IMR-90 (cell line): ENCODE measurements at regions not wholly inside any gene's neighbourhood (a gene's known extent, or its start where the extent isn't known, plus 50 kb on each side); places are given as distances from the start of the nearest gene placed in this dataset.

Experiments used
- ATAC-seq: fragments of 200-7000 bp; cut with Tn5 transposase; 2 replicates; pipeline ENCODE4 v1.9.1; 2020; ENCODE audit warnings: low read depth, mild to moderate bottlenecking, moderate library complexity
- BruUV-seq: library from RNA; stranded (reverse); fragments of 400-500 nt; replicated peaks from 2 replicates; lab custom pipeline; 2021; lab: Mats Ljungman, UMichigan
- CTCF ChIA-PET: fragments of 300-600 bp; formaldehyde crosslinking; extraction: SDS; loops from one replicate; lab custom pipeline; 2021; ENCODE audit warnings: antibody characterized with exemption; lab: Yijun Ruan, JAX
- POLR2A ChIA-PET: fragments of 300-600 bp; sonication (Branson Sonifier 250); formaldehyde crosslinking; loops from one replicate; lab custom pipeline; 2022; ENCODE audit warnings: antibody characterized with exemption; ENCODE audit not compliant: unreplicated experiment; lab: Charles Lee
- DNase-seq: peaks from one replicate; pipeline ENCODE4 v3.0.0; 2013
- H2AFZ ChIP-seq: replicated peaks from 2 replicates; pipeline ENCODE3; 2013; ENCODE audit warnings: low read length, mild to moderate bottlenecking; ENCODE audit not compliant: poor library complexity
- H2AK5ac ChIP-seq: 2 replicates; pipeline ENCODE4 v1.6.1; 2013; ENCODE audit warnings: low read depth, low read length, inconsistent platforms
- H2AK9ac ChIP-seq: replicated peaks from 2 replicates; pipeline ENCODE3; 2013; ENCODE audit warnings: mild to moderate bottlenecking, low read depth, low read length, moderate library complexity; ENCODE audit not compliant: poor library complexity
- H2BK120ac ChIP-seq: 2 replicates; pipeline ENCODE4 v1.6.1; 2013; ENCODE audit warnings: low read depth, low read length, inconsistent platforms
- H2BK15ac ChIP-seq: 3 replicates; pipeline ENCODE4 v1.6.1; 2013; ENCODE audit warnings: low read depth, low read length, inconsistent platforms
- H2BK20ac ChIP-seq: 2 replicates; pipeline ENCODE4 v1.6.1; 2013; ENCODE audit warnings: low read depth, mild to moderate bottlenecking, inconsistent platforms, low read length, moderate library complexity
- H2BK5ac ChIP-seq: 2 replicates; pipeline ENCODE4 v1.6.1; 2013; ENCODE audit warnings: mild to moderate bottlenecking, low read depth, low read length, inconsistent platforms; ENCODE audit not compliant: poor library complexity, severe bottlenecking
- H3K14ac ChIP-seq: replicated peaks from 2 replicates; pipeline ENCODE4 v1.6.1; 2013; ENCODE audit warnings: low read depth, low read length, inconsistent platforms
- H3K18ac ChIP-seq: 2 replicates; pipeline ENCODE4 v1.6.1; 2013; ENCODE audit warnings: low read depth, low read length, control low read depth
- H3K23ac ChIP-seq: 2 replicates; pipeline ENCODE4 v1.6.1; 2013; ENCODE audit warnings: low read depth, low read length, inconsistent platforms
- H3K27ac ChIP-seq: 2 replicates; pipeline ENCODE4 v1.5.1; 2013; ENCODE audit warnings: mild to moderate bottlenecking, control low read depth, low read length; ENCODE audit not compliant: insufficient read depth
- H3K27me3 ChIP-seq: 2 replicates; pipeline ENCODE4 v1.6.1; 2013; ENCODE audit warnings: low read length; ENCODE audit not compliant: control insufficient read depth, insufficient read depth
- H3K36me3 ChIP-seq: 2 replicates; pipeline ENCODE4 v1.6.1; 2013; ENCODE audit warnings: low read length, mixed read lengths; ENCODE audit not compliant: control insufficient read depth, insufficient read depth
- H3K4ac ChIP-seq: 2 replicates; pipeline ENCODE4 v1.6.1; 2013; ENCODE audit warnings: low read depth, low read length, inconsistent platforms
- H3K4me1 ChIP-seq: 2 replicates; pipeline ENCODE4 v1.6.1; 2013; ENCODE audit warnings: low read length, mixed read lengths; ENCODE audit not compliant: control insufficient read depth, insufficient read depth
- H3K4me2 ChIP-seq: 2 replicates; pipeline ENCODE4 v1.6.1; 2013; ENCODE audit warnings: low read depth, mild to moderate bottlenecking, control low read depth, low read length, moderate library complexity
- H3K4me3 ChIP-seq: 2 replicates; pipeline ENCODE4 v1.5.1; 2013; ENCODE audit warnings: low read depth, mild to moderate bottlenecking, control low read depth, low read length, moderate library complexity; ENCODE audit not compliant: insufficient read depth
- H3K56ac ChIP-seq: 2 replicates; pipeline ENCODE4 v1.6.1; 2013; ENCODE audit warnings: low read length, inconsistent platforms; ENCODE audit not compliant: insufficient read depth; ENCODE audit errors: extremely low read depth
- H3K79me1 ChIP-seq, 2 experiments: 2 replicates each; pipeline ENCODE4 v1.6.1; 2013; ENCODE audit warnings: low read length in 2 of 2, inconsistent platforms in 1 of 2, low read depth in 1 of 2
- H3K9ac ChIP-seq: 2 replicates; pipeline ENCODE4 v1.6.1; 2013; ENCODE audit warnings: low read depth, low read length, control low read depth
- H3K9me1 ChIP-seq: 2 replicates; pipeline ENCODE4 v1.6.1; 2013; ENCODE audit warnings: low read length, inconsistent platforms; ENCODE audit not compliant: insufficient read depth
- H3K9me3 ChIP-seq: 2 replicates; pipeline ENCODE4 v1.6.1; 2013; ENCODE audit warnings: low read length; ENCODE audit not compliant: control insufficient read depth, insufficient read depth
- H4K20me1 ChIP-seq: 2 replicates; pipeline ENCODE4 v1.6.1; 2013; ENCODE audit warnings: low read length, inconsistent platforms; ENCODE audit not compliant: insufficient read depth
- H4K5ac ChIP-seq: 2 replicates; pipeline ENCODE4 v1.6.1; 2013; ENCODE audit warnings: mild to moderate bottlenecking, low read depth, low read length, control low read depth
- H4K8ac ChIP-seq, 2 experiments: 2 replicates each; pipeline ENCODE4 v1.6.1; 2013; ENCODE audit warnings: low read depth in 2 of 2, low read length in 2 of 2, control low read depth in 1 of 2, inconsistent platforms in 1 of 2
- H4K91ac ChIP-seq: 2 replicates; pipeline ENCODE4 v1.6.1; 2013; ENCODE audit warnings: low read depth, low read length, inconsistent platforms; ENCODE audit not compliant: insufficient read depth
- MAFK ChIP-seq: IDR thresholded peaks from 2 replicates; pipeline ENCODE4 v1.6.1; 2012; ENCODE audit warnings: low read depth, low read length, improper control_type of control experiment
- MXI1 ChIP-seq: IDR thresholded peaks from 2 replicates; pipeline ENCODE4 v1.6.1; 2012; ENCODE audit warnings: low read depth, mild to moderate bottlenecking, low read length, moderate library complexity, borderline replicate concordance
- RFX5 ChIP-seq: IDR thresholded peaks from 2 replicates; pipeline ENCODE4 v1.8.0; 2012; ENCODE audit warnings: low read depth, mild to moderate bottlenecking, low read length, moderate library complexity
- WGBS, 2 experiments: methylation state at CpG; one replicate each; pipeline versions ENCODE4 v1.1.5 to v1.1.7; 2013; ENCODE audit warnings: missing lambda C conversion rate in 2 of 2; ENCODE audit not compliant: insufficient read length in 1 of 2; ENCODE audit errors: extremely low coverage in 2 of 2; 5-methylcytosine and 5-hydroxymethylcytosine counted together
- dilution Hi-C: fragments of 300-500 bp; cut with HindIII; formaldehyde crosslinking; loops from one replicate; pipeline ENCODE4 v1.14.3; 2018; ENCODE audit warnings: low sequenced_read_pairs; ENCODE audit not compliant: unreplicated experiment
- in situ Hi-C: fragments of 300-500 bp; cut with MboI; formaldehyde crosslinking; loops from 3 replicates; pipeline ENCODE4 v1.14.3; 2019; ENCODE audit warnings: low sequenced_read_pairs, inconsistent platforms, mixed read lengths
- intact Hi-C: fragments of 100-400 bp; cut with micrococcal nuclease; formaldehyde crosslinking; loops from 2 replicates; pipeline ENCODE4 v1.10.0; 2022
- TF ChIP-seq, protein P1 (sequence below): fragments of 150-350 bp; IDR thresholded peaks from 2 replicates; pipeline ENCODE4 v1.6.1; 2017; ENCODE audit warnings: mild to moderate bottlenecking, antibody characterized with exemption, low read length, low read depth

DNA sequence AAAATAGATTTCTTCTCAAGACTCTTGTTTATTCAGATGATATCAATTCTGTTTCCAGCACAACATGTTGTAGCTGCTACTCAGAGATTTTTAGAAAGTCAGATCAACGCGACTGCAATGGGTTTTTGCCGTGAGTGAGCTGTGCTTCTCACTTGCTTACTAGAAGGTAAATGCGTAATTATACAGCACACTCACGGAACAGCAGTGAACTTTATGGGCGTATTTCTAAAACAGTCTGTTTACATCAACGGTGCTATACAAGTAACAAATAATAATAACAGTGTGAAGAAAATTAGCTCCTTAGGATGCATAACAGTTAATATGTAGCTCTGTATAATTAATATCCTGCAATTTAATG, 533.6 kb downstream of the RNF144A start:
- in situ Hi-C loops, result no loop called here
- BruUV-seq, result no TSS peak

More for the DNA sequence above, 533.6 kb downstream of the RNF144A start:
- DNase-seq (no peak), ATAC-seq (no peak)
- no peak overlapping the region for H3K18ac ChIP-seq
- H3K9me3 ChIP-seq, result 0 out of 2 replicates have a peak, but pooled peaks cover 2% of the 10 kb centered on the region
- intact Hi-C loops (no loop called here), dilution Hi-C loops (no loop called here)
- no peaks in the 10 kb centered on the region for H4K20me1 ChIP-seq
- ChIA-PET POLR2A (no interaction called here), CTCF (no interaction called here)
- no peak overlapping the region for H3K27ac ChIP-seq
- H4K91ac ChIP-seq, result no peak overlapping the region
- no peaks in the 10 kb centered on the region for H3K4me1 ChIP-seq
- no CpG with 5 or more reads among the region's 7 CpGs for WGBS, 2 experiments
- H3K36me3 ChIP-seq, result no peaks in the 10 kb centered on the region
- H2AK5ac ChIP-seq, result no peak overlapping the region
- no peak overlapping the region for H2AFZ ChIP-seq
- H2BK20ac ChIP-seq, result no peak overlapping the region
- H2AK9ac ChIP-seq, result no peak overlapping the region
- TF ChIP-seq RFX5, result no peak
- TF ChIP-seq MXI1, result no peak
- TF ChIP-seq, protein P1, sequence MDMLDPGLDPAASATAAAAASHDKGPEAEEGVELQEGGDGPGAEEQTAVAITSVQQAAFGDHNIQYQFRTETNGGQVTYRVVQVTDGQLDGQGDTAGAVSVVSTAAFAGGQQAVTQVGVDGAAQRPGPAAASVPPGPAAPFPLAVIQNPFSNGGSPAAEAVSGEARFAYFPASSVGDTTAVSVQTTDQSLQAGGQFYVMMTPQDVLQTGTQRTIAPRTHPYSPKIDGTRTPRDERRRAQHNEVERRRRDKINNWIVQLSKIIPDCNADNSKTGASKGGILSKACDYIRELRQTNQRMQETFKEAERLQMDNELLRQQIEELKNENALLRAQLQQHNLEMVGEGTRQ, result no peak
- no peak for TF ChIP-seq MAFK
- no peak overlapping the region for H3K4me3 ChIP-seq
- H2BK15ac ChIP-seq, result no peak overlapping the region
- H3K56ac ChIP-seq, result no peak overlapping the region
- H2BK5ac ChIP-seq, result no peak overlapping the region
- H4K8ac ChIP-seq, result no peak overlapping the region
- H3K9me1 ChIP-seq, result no peaks in the 10 kb centered on the region
- no peak overlapping the region for H3K4me2 ChIP-seq
- H3K23ac ChIP-seq, result no peak overlapping the region
- H3K4ac ChIP-seq, result no peak overlapping the region
- H3K27me3 ChIP-seq, result no peaks in the 10 kb centered on the region
- H4K5ac ChIP-seq, result no peak overlapping the region
- no peak overlapping the region for H3K14ac ChIP-seq
- H2BK120ac ChIP-seq, result no peak overlapping the region
- H3K79me1 ChIP-seq, result no peaks in the 10 kb centered on the region
- no peak overlapping the region for H3K9ac ChIP-seq
